GM11168 (cell line): ENCODE measurements at regions not wholly inside any gene's neighbourhood (a gene's known extent, or its start where the extent isn't known, plus 50 kb on each side); places are given as distances from the start of the nearest gene placed in this dataset.
"Not testable (repeated sequence)": the region's sequence is repeated elsewhere in the genome, so short reads cannot be mapped to it uniquely, and the experiment has no call there.

ENCODE experiments used
- in situ Hi-C: fragments of 300-500 bp; cut with MboI; formaldehyde crosslinking; loops from one replicate; pipeline ENCODE4 v1.12.0; 2022; ENCODE audit warnings: low sequenced_read_pairs; ENCODE audit not compliant: unreplicated experiment

- in situ Hi-C loops, result no loop called here
Observed at GRCh38 chrY:7433817-7434809, 522.6 kb upstream of the AMELY start.

- in situ Hi-C loops, result no loop called here
Observed at GRCh38 chrY:7419165-7419564, 507.6 kb upstream of the AMELY start.

GRCh38 chrY:7417946-7418345 is 506.4 kb upstream of the AMELY start:
- in situ Hi-C loops, result no loop called here

GRCh38 chrY:7416406-7416805 is 504.9 kb upstream of the AMELY start:
- in situ Hi-C loops, result no loop called here

GRCh38 chrY:7415157-7415633 is 503.6 kb upstream of the AMELY start:
- in situ Hi-C loops, result no loop called here

- in situ Hi-C loops, result no loop called here
Observed at GRCh38 chrY:7390056-7390455, 478.5 kb upstream of the AMELY start.

- in situ Hi-C loops, result no loop called here
Observed at GRCh38 chrY:7382988-7383387, 471.4 kb upstream of the AMELY start.

- in situ Hi-C loops, result no loop called here
Observed at GRCh38 chrY:7377091-7377490, 465.5 kb upstream of the AMELY start.

GRCh38 chrY:7374485-7374884 is 462.9 kb upstream of the AMELY start:
- in situ Hi-C loops, result not testable (repeated sequence)

GRCh38 chrY:7371953-7372352 is 460.4 kb upstream of the AMELY start:
- in situ Hi-C loops, result not testable (repeated sequence)

- in situ Hi-C loops, result not testable (repeated sequence)
Observed at GRCh38 chrY:7371026-7371425, 459.5 kb upstream of the AMELY start.

- in situ Hi-C loops, result no loop called here
Observed at GRCh38 chrY:7359520-7359919, 448.0 kb upstream of the AMELY start.

GRCh38 chrY:7358103-7358752 is 446.7 kb upstream of the AMELY start:
- in situ Hi-C loops, result no loop called here

GRCh38 chrY:7355891-7356290 is 444.3 kb upstream of the AMELY start:
- in situ Hi-C loops, result not testable (repeated sequence)

GRCh38 chrY:7344661-7345060 is 433.1 kb upstream of the AMELY start:
- in situ Hi-C loops, result loop anchor here (25.0 kb wide), 1 partner anchor 468 kb away; no protein-coding TSS in a partner anchor

GRCh38 chrY:7343261-7343660 is 431.7 kb upstream of the AMELY start:
- in situ Hi-C loops, result loop anchor here (25.0 kb wide), 1 partner anchor 469 kb away; no protein-coding TSS in a partner anchor

- in situ Hi-C loops, result loop anchor here (25.0 kb wide), 1 partner anchor 470 kb away; no protein-coding TSS in a partner anchor
Observed at GRCh38 chrY:7342732-7343131, 431.2 kb upstream of the AMELY start.

GRCh38 chrY:7339391-7340087 is 428.0 kb upstream of the AMELY start:
- in situ Hi-C loops, result loop anchor here (25.0 kb wide), 1 partner anchor 473 kb away; no protein-coding TSS in a partner anchor

GRCh38 chrY:7336023-7336873 is 424.7 kb upstream of the AMELY start:
- in situ Hi-C loops, result loop anchor here (25.0 kb wide), 1 partner anchor 476 kb away; no protein-coding TSS in a partner anchor
